ENCODE measurements at regions not wholly inside any gene's neighbourhood (a gene's known extent, or its start where the extent isn't known, plus 50 kb on each side); places are given as distances from the start of the nearest gene placed in this dataset.

GRCh38 chr6:12582421-12583110 is 134.0 kb upstream of the PHACTR1 start:
- no peak for DNase-seq (ENCODE audit: low spot score)
- no peak for TF ChIP-seq CTCF (IDR thresholded peaks at IDR 0.05; ENCODE audit: extremely low read depth, missing control alignments)

- TF ChIP-seq CTCF (IDR thresholded peaks at IDR 0.05; ENCODE audit: extremely low read depth, missing control alignments), result no peak
Measured at GRCh38 chr6:12584631-12585405, 131.7 kb upstream of the PHACTR1 start.

GRCh38 chr6:12585497-12585958 is 131.0 kb upstream of the PHACTR1 start:
- TF ChIP-seq CTCF (IDR thresholded peaks at IDR 0.05; ENCODE audit: extremely low read depth, missing control alignments), result no peak
- no peak for DNase-seq (ENCODE audit: low spot score)

More at GRCh38 chr6:12584631-12585405, 131.7 kb upstream of the PHACTR1 start:
- DNase-seq (ENCODE audit: low spot score), result no peak

- no peak for DNase-seq (ENCODE audit: low spot score)
- TF ChIP-seq CTCF (IDR thresholded peaks at IDR 0.05; ENCODE audit: extremely low read depth, missing control alignments), result no peak
Measured at GRCh38 chr6:12586721-12587480, 129.7 kb upstream of the PHACTR1 start.

GRCh38 chr6:12590901-12591300 is 125.7 kb upstream of the PHACTR1 start:
- no peak for TF ChIP-seq CTCF (IDR thresholded peaks at IDR 0.05; ENCODE audit: extremely low read depth, missing control alignments)
- no peak for DNase-seq (ENCODE audit: low spot score)

GRCh38 chr6:12592634-12593033 is 123.9 kb upstream of the PHACTR1 start:
- no peak for TF ChIP-seq CTCF (IDR thresholded peaks at IDR 0.05; ENCODE audit: extremely low read depth, missing control alignments)
- no peak for DNase-seq (ENCODE audit: low spot score)

Measured in GM20000 (cell line).